HL-60 (cell line): ENCODE measurements at regions not wholly inside any gene's neighbourhood (a gene's known extent, or its start where the extent isn't known, plus 50 kb on each side); places are given as distances from the start of the nearest gene placed in this dataset.

Source experiments
- DNase-seq, 2 experiments: peaks; one replicate each; pipeline ENCODE4 v3.0.0-alpha.2; 2010 to 2020; ENCODE audit warnings: low read depth in 1 of 2, low spot score in 1 of 2
- H3K27ac ChIP-seq: fragments of 250-450 bp; sonication (Bioruptor Pico); replicated peaks from 2 replicates; pipeline ENCODE4 v1.5.1; 2020; ENCODE audit warnings: mild to moderate bottlenecking, moderate library complexity
- H3K27me3 ChIP-seq: fragments of 250-450 bp; sonication (Bioruptor Pico); 2 replicates; pipeline ENCODE4 v1.5.1; 2021; ENCODE audit warnings: mild to moderate bottlenecking, moderate library complexity; ENCODE audit not compliant: insufficient read depth, poor library complexity, severe bottlenecking
- H3K4me3 ChIP-seq: replicated peaks from 2 replicates; pipeline ENCODE4 v1.5.1; 2011; ENCODE audit warnings: mild to moderate bottlenecking, control low read depth, low read length; ENCODE audit not compliant: insufficient read depth
- CTCF ChIP-seq: IDR thresholded peaks from one replicate; pipeline ENCODE4 v1.5.1; 2011; ENCODE audit warnings: low read length, control low read depth, inconsistent platforms; ENCODE audit not compliant: insufficient read depth
- GABPA ChIP-seq: IDR thresholded peaks from 2 replicates; pipeline ENCODE4 v1.6.1; 2012; ENCODE audit warnings: low read depth
- POLR2AphosphoS5 ChIP-seq: IDR thresholded peaks from 2 replicates; pipeline ENCODE4 v1.6.1; 2012; ENCODE audit warnings: low read depth
- SPI1 ChIP-seq: IDR thresholded peaks from 2 replicates; pipeline ENCODE4 v1.6.1; 2012; ENCODE audit warnings: low read depth, mild to moderate bottlenecking, borderline replicate concordance
- TF ChIP-seq, protein P1 (sequence below): IDR thresholded peaks from 2 replicates; pipeline ENCODE4 v1.6.1; 2012; ENCODE audit warnings: low read depth; ENCODE audit not compliant: insufficient replicate concordance

DNA sequence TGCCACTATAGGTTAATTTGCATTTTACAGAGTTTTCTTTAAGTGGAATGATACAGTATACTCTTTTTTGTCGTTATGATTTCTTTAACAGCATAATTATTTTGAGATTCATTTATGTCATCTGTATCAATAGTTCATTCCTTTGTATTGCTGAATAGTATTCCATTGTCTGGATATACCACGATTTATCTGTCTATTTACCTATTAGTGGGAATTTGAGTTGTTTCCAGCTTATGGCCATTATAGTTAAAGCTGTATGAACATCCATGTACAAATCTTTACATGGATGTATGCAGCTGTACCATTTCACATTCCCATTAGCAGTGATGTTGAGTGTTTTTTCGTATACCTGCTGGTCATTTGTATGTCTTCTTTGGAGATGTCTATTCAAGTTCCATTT lies 163.9 kb downstream of the ETNK1 start:
- TF ChIP-seq SPI1 (no peak), GABPA (no peak), CTCF (no peak), POLR2AphosphoS5 (no peak)
- TF ChIP-seq, protein P1, sequence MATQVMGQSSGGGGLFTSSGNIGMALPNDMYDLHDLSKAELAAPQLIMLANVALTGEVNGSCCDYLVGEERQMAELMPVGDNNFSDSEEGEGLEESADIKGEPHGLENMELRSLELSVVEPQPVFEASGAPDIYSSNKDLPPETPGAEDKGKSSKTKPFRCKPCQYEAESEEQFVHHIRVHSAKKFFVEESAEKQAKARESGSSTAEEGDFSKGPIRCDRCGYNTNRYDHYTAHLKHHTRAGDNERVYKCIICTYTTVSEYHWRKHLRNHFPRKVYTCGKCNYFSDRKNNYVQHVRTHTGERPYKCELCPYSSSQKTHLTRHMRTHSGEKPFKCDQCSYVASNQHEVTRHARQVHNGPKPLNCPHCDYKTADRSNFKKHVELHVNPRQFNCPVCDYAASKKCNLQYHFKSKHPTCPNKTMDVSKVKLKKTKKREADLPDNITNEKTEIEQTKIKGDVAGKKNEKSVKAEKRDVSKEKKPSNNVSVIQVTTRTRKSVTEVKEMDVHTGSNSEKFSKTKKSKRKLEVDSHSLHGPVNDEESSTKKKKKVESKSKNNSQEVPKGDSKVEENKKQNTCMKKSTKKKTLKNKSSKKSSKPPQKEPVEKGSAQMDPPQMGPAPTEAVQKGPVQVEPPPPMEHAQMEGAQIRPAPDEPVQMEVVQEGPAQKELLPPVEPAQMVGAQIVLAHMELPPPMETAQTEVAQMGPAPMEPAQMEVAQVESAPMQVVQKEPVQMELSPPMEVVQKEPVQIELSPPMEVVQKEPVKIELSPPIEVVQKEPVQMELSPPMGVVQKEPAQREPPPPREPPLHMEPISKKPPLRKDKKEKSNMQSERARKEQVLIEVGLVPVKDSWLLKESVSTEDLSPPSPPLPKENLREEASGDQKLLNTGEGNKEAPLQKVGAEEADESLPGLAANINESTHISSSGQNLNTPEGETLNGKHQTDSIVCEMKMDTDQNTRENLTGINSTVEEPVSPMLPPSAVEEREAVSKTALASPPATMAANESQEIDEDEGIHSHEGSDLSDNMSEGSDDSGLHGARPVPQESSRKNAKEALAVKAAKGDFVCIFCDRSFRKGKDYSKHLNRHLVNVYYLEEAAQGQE = no peak
- Histone ChIP-seq H3K27ac (no peak overlapping the region), H3K27me3 (no peaks in the 10 kb centered on the region)

GRCh38 chr12:22792138-22792537 lies 167.2 kb downstream of the ETNK1 start:
- no peak for DNase-seq
- TF ChIP-seq GABPA = no peak
- Histone ChIP-seq H3K27me3 (no peaks in the 10 kb centered on the region), H3K27ac (no peak overlapping the region), H3K4me3 (no peak overlapping the region)

More for the DNA sequence above, 163.9 kb downstream of the ETNK1 start:
- H3K4me3 ChIP-seq = no peak overlapping the region
- DNase-seq = no peak

- no peak overlapping the region for H3K4me3 ChIP-seq
- no peak overlapping the region for H3K27ac ChIP-seq
- no peaks in the 10 kb centered on the region for H3K27me3 ChIP-seq
- TF ChIP-seq CTCF (no peak), SPI1 (no peak), POLR2AphosphoS5 (no peak), GABPA (no peak)
- TF ChIP-seq, protein P1 = no peak
- DNase-seq = no peak
These were observed 169.0 kb downstream of the ETNK1 start for GRCh38 chr12:22794017-22794416.

DNA sequence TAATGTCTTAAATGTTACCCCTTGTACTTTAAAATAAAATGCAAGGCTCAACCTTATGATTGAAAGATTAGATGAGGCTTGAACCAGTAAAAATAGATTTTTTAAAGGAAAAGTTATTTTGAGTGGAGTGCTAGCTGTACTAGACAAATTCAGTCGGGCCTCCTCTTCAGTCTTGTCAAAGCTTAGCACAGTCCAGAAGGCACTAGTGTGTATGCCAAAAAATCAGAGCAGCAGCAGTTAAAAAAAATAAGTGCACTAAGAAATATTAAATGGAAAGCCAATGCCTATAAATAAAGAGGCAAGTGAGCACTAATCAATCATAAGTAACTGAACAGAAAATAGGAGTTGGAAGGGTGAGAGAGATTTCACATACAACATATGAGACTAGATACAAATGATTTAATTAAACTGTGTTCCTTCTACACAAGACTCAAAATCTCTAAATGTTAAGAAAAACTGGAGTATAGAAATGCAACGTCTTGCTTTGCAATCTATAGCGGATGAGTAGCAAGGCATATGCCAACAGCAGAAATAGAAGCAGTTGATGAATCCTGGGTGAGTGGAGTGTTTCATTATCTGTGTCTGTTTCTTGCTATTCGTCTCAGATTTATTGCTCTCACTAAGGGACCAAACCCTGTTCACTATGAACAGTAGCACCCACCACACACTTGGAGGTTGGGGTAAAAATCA lies 172.1 kb downstream of the ETNK1 start:
- DNase-seq = no peak
- TF ChIP-seq GABPA (no peak), CTCF (no peak), POLR2AphosphoS5 (no peak), SPI1 (no peak)
- TF ChIP-seq, protein P1 = no peak
- Histone ChIP-seq H3K27ac (no peak overlapping the region), H3K27me3 (no peaks in the 10 kb centered on the region), H3K4me3 (no peak overlapping the region)
